Mucosa of descending colon (tissue), 3 donors: ENCODE measurements at regions not wholly inside any gene's neighbourhood (a gene's known extent, or its start where the extent isn't known, plus 50 kb on each side); places are given as distances from the start of the nearest gene placed in this dataset.
"Not testable (repeated sequence)": the region's sequence is repeated elsewhere in the genome, so short reads cannot be mapped to it uniquely, and the experiment has no call there.

Experiments
- ATAC-seq: fragments of 200-7000 bp; cut with Tn5 transposase; one replicate; pipeline ENCODE4 v1.9.1; 2020; ENCODE audit warnings: mild to moderate bottlenecking, moderate library complexity
- DNase-seq, 3 donors: peaks; one replicate each; pipeline ENCODE4 v3.0.0-alpha.2; 2020
- H3K36me3 ChIP-seq: fragments of 200-600 bp; one replicate; pipeline ENCODE4 v1.8.0; 2021; ENCODE audit warnings: low read depth, mild to moderate bottlenecking
- H3K4me1 ChIP-seq: fragments of 200-600 bp; one replicate; pipeline ENCODE4 v1.8.0; 2021; ENCODE audit warnings: low read depth, mild to moderate bottlenecking
- H3K4me3 ChIP-seq: fragments of 200-600 bp; one replicate; pipeline ENCODE4 v1.8.0; 2021; ENCODE audit warnings: mild to moderate bottlenecking
- H3K9me3 ChIP-seq: fragments of 200-600 bp; one replicate; pipeline ENCODE4 v1.8.0; 2021; ENCODE audit warnings: mild to moderate bottlenecking
- intact Hi-C, 2 donors: fragments of 100-400 bp; cut with DNase I in 1 of 2; cut with micrococcal nuclease in 1 of 2; formaldehyde crosslinking; loops; one replicate each; pipeline versions ENCODE4 v1.11.0 to v1.11.1; 2022; cut with DNase I, micrococcal nuclease
- TF ChIP-seq, protein P1 (sequence below): fragments of 200-600 bp; IDR thresholded peaks from one replicate; pipeline ENCODE4 v1.8.0; 2022; ENCODE audit warnings: antibody characterized with exemption, mild to moderate bottlenecking
- donor health status: DM: no; HTN: no; CAD: no; lungs with moderate emphysema.
- donor health status: DM: no; HTN: no; CAD: no.
- donor health status: DM: no; HTN: yes; CAD: no.

DNA sequence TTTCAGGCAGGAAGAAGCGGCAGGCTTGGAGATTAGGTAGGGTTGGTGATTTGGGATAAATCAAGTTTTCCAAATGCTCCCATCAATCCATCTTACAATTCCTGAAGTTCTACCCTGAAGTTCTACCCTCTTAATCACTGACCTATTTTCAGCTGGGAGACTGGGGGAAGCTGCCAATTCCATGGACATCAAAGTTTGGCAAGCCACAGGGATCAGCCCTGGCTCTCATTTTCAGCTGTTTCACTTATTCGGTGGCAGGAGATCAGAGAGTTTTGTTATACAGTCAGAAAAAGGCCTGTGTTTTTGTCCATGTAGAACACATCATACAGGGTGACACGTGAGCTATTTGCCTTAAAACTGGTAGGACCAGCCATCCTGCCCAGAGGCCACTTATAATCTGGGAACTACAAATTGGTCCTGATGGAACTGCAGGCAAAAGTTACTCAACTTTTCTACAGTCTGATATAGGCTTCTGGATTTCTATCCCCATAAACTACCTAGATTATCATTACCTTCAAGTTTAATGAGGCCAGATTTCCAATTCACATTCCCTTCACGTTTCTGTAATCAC lies 112.9 kb upstream of the ZNF746 start:
- peaks cover 2% of the 10 kb centered on the region for H3K36me3 ChIP-seq

DNA sequence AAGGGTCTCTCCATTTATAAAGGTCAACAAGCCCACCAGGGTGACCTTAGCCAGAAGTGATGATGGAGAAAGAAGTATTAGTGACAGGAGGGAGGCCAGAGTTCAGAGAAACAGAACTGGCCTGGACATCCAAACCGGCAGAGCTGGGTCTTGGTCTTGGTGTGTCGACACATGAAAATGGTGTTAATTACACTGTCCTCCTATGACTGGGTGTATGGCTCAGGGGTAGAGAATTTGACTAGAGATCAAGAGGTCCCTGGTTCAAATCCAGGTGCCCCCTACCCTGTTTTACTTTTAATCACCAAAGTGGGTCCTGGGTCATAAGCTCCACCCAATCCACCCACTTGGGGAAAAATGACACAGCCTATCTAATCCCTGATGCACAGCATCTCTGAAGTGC lies 110.6 kb upstream of the ZNF746 start:
- peaks cover 2% of the 10 kb centered on the region for H3K36me3 ChIP-seq
- H3K4me3 ChIP-seq = no peak overlapping the region
- no peaks in the 10 kb centered on the region for H3K9me3 ChIP-seq
- DNase-seq (no peak), ATAC-seq (no peak)
- intact Hi-C loops = no loop called here
- H3K4me1 ChIP-seq = no peaks in the 10 kb centered on the region
- TF ChIP-seq, protein P1, sequence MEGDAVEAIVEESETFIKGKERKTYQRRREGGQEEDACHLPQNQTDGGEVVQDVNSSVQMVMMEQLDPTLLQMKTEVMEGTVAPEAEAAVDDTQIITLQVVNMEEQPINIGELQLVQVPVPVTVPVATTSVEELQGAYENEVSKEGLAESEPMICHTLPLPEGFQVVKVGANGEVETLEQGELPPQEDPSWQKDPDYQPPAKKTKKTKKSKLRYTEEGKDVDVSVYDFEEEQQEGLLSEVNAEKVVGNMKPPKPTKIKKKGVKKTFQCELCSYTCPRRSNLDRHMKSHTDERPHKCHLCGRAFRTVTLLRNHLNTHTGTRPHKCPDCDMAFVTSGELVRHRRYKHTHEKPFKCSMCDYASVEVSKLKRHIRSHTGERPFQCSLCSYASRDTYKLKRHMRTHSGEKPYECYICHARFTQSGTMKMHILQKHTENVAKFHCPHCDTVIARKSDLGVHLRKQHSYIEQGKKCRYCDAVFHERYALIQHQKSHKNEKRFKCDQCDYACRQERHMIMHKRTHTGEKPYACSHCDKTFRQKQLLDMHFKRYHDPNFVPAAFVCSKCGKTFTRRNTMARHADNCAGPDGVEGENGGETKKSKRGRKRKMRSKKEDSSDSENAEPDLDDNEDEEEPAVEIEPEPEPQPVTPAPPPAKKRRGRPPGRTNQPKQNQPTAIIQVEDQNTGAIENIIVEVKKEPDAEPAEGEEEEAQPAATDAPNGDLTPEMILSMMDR = no peak

More for the DNA sequence above, 112.9 kb upstream of the ZNF746 start:
- TF ChIP-seq, protein P1 = no peak
- intact Hi-C loops = no loop called here
- ATAC-seq = no peak
- no peak overlapping the region for H3K4me3 ChIP-seq
- DNase-seq = no peak
- no peaks in the 10 kb centered on the region for H3K4me1 ChIP-seq
- H3K9me3 ChIP-seq = no peaks in the 10 kb centered on the region

DNA sequence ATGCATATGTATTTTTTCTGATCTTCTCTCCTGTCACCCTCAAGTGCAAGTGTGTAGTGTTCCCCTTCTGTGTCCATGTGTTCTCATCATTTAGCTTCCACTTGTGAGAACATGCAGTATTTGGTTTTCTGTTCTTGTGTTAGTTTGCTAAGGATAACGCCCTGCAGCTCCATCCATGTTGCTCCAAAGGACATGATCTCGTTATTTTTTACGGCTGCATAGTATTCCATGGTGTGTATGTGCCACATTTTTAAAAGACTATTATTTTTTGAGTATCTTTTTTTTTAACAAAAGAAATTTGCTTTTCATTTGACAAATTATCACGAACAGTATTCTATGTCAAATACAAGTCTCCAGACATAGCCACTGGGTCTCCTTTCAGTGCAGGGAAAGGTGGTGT lies 110.1 kb upstream of the ZNF746 start:
- Histone ChIP-seq H3K4me3 (no peak overlapping the region), H3K36me3 (peaks cover 2% of the 10 kb centered on the region), H3K9me3 (no peaks in the 10 kb centered on the region), H3K4me1 (no peaks in the 10 kb centered on the region)
- TF ChIP-seq, protein P1 = no peak
- no peak for ATAC-seq
- intact Hi-C loops = no loop called here
- no peak for DNase-seq

DNA sequence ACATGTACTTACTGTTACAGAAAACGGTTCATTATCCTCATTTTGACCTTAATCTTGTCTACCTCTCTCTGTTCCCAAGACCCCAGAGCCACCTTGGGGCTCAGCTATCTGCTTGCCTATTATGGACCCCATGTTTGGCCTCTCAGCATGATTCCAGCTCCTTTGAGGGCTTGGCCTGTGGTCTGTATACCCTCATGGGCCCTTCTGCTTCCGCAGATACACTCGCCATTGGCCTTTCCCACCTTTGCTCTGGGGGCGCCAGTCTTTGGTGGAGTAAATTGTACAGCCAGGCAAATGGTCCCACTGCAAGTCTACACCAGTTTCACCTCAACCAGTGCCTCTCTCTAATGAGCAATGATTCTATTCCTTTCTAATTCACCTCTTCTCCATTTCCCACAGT lies 109.2 kb upstream of the ZNF746 start:
- Histone ChIP-seq H3K4me3 (no peak overlapping the region), H3K9me3 (no peaks in the 10 kb centered on the region), H3K4me1 (no peaks in the 10 kb centered on the region), H3K36me3 (no peaks in the 10 kb centered on the region)
- TF ChIP-seq, protein P1 = no peak
- no peak for ATAC-seq
- no peak for DNase-seq
- intact Hi-C loops = no loop called here

DNA sequence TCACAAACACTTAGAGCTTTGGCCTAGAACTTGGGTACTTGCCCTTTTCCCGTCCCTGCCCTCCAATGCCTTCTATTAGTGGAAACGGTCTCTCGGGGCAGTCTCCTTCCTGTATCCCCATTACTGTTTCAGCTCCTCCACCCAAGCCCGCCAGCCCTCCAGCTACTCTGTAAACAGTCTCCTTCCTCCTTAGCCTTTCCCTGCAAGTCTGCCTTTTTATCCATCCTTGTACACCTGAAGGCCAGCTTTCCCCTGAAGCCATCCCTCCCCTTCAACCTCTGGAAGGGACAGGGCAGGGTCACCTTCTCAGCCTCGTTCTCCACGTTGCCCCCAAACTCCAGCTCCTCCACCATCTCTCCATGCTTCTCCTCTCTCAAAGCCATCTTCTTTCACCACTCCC lies 108.1 kb upstream of the ZNF746 start:
- ATAC-seq = no peak
- no peak overlapping the region for H3K4me3 ChIP-seq
- no peaks in the 10 kb centered on the region for H3K9me3 ChIP-seq
- intact Hi-C loops = no loop called here
- H3K36me3 ChIP-seq = no peaks in the 10 kb centered on the region
- no peak for DNase-seq
- H3K4me1 ChIP-seq = no peaks in the 10 kb centered on the region
- TF ChIP-seq, protein P1 = no peak

DNA sequence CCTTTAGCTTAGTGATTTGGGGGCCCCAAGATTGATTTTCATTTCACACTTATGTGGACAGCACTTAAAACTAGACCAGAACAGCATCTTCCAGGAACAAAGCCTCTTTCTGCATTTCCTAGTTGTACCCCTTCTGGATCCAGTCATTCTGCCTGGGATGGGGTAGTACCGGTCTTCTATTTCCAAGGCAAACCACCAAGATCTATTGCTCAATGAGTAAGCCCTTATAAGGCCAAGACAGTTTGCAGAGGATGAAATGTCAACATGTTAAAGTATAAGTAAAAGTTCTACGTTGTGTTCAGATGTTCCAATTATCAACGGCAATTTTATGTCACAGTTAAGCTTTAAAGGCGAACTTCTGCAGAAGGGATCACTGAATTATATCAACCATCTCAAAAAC lies 106.9 kb upstream of the ZNF746 start:
- intact Hi-C loops = no loop called here
- H3K4me3 ChIP-seq = no peak overlapping the region
- no peak for ATAC-seq
- TF ChIP-seq, protein P1 = no peak
- H3K36me3 ChIP-seq = no peaks in the 10 kb centered on the region
- H3K9me3 ChIP-seq = no peaks in the 10 kb centered on the region
- no peaks in the 10 kb centered on the region for H3K4me1 ChIP-seq
- no peak for DNase-seq

DNA sequence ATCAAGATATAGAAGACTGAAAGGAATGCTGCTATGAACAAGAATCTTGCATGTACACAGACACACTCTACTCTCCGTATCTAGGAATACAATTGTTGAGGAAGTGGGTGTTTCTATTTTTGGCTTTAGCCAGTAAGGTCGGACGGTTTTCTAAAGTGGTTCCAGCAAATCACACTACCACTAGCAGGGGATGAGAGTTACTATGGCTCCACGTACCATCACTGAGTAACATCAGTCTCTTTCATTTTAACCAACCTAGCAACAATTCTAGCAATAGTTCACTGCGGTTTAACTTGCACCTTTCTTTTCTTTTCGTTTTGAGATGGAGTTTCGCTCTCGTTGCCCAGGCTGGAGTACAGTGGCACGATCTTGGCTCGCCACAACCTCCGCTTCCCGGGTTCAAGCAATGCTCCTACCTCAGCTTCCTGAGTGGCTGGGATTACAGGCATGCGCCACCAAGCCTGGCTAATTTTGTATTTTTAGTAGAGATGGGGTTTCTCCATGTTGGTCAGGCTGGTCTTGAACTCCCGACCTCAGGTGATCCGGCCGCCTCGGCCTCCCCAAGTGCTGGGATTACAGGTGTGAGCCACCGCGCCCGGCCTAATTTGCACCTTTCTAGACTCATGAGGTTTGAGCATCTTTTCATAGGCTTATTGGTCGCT lies 103.2 kb upstream of the ZNF746 start:
- H3K4me1 ChIP-seq, intact Hi-C loops, H3K36me3 ChIP-seq, H3K4me3 ChIP-seq, H3K9me3 ChIP-seq, DNase-seq: not testable (repeated sequence)
- ATAC-seq = peak; percentile 38
